Dendritic cell treated with granulocyte-macrophage colony-stimulating factor and Interleukin-4, amounts not matched to agents 40 ng/mL and 50 ng/mL, for 4 days (primary cell): ENCODE measurements at regions not wholly inside any gene's neighbourhood (a gene's known extent, or its start where the extent isn't known, plus 50 kb on each side); places are given as distances from the start of the nearest gene placed in this dataset.

Experiments
- H3K27ac Mint-ChIP-seq: one replicate; pipeline ENCODE4 v1.8.0; 2022; ENCODE audit warnings: mild to moderate bottlenecking, mixed read lengths
- H3K27me3 Mint-ChIP-seq: one replicate; pipeline ENCODE4 v1.8.0; 2022; ENCODE audit warnings: mild to moderate bottlenecking, mixed read lengths
- H3K36me3 Mint-ChIP-seq: one replicate; pipeline ENCODE4 v1.8.0; 2022; ENCODE audit warnings: low read depth, mixed read lengths
- H3K4me1 Mint-ChIP-seq: one replicate; pipeline ENCODE4 v1.8.0; 2022; ENCODE audit warnings: low read depth, mixed read lengths
- H3K4me3 Mint-ChIP-seq: one replicate; pipeline ENCODE4 v1.8.0; 2022; ENCODE audit warnings: mild to moderate bottlenecking, moderate library complexity, mixed read lengths
- H3K9me3 Mint-ChIP-seq: one replicate; pipeline ENCODE4 v1.8.0; 2022; ENCODE audit warnings: mixed read lengths
- intact Hi-C: fragments of 100-400 bp; cut with micrococcal nuclease; formaldehyde crosslinking; loops from one replicate; pipeline ENCODE4 v1.15.0; 2022

GRCh38 chr9:79371301-79371700, 200.5 kb upstream of the TLE4 start:
- no peak overlapping the region for H3K27ac Mint-ChIP-seq
- no peaks in the 10 kb centered on the region for H3K9me3 Mint-ChIP-seq
- no peaks in the 10 kb centered on the region for H3K36me3 Mint-ChIP-seq
- no peaks in the 10 kb centered on the region for H3K4me1 Mint-ChIP-seq
- H3K4me3 Mint-ChIP-seq, result no peak overlapping the region
- intact Hi-C loops, result no loop called here
- no peaks in the 10 kb centered on the region for H3K27me3 Mint-ChIP-seq

DNA sequence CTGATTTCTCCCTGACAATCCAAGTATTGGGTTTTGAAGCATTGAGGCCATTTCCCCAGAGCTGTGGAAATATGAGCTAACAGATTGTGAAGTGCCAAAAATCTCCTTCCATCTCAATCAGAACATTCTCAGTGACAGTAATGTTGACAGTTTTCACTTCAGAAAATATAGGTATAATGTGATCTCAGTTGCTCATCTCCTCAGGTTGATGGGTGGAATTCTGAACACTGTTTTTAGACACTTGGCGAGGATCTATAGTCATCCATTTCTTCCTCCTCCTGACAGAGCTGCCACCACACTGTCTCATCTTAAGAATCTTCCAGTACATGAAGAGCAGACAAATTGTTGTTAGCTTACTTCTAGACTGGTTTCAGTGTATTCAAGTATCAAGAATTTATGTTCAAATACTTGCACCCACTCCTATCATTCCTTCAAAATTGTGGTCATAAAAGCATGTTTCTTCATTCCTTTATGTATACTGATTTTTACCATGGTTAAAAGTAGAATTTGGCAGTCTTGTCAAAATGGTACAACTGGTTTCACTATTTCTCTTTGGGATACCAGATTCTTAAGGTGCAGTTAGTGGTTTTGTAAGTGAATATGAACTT, 199.7 kb upstream of the TLE4 start:
- H3K4me3 Mint-ChIP-seq, result no peak overlapping the region
- intact Hi-C loops, result no loop called here

DNA sequence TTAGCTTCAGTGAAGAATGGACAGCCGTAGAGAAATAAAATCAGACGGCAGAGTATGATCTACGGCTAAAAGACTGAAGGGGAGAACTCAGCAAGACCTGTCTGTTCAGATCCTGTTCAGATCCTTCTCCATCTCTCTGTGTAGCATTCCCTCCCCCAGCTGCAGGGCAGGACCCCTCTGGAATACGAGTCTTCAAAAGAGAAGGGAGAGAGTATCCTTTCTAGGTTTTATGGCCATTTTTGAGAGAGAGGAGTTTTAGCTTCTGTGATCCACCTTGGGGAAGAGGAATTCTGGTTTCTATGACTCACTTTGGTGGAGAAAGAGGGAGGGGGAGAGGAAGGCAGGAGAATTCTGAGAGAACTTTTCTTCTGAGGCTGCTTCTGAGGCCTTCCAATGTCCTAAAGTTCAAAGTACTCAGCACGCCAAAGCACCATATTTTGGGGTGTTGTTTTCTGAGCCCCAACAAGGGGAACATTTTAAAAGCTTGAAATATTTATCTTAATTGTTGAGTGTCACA, 194.4 kb upstream of the TLE4 start:
- no peaks in the 10 kb centered on the region for H3K4me1 Mint-ChIP-seq
- H3K4me3 Mint-ChIP-seq, result no peak overlapping the region
- H3K27ac Mint-ChIP-seq, result no peak overlapping the region

More for the DNA sequence above, 199.7 kb upstream of the TLE4 start:
- no peaks in the 10 kb centered on the region for H3K9me3 Mint-ChIP-seq
- H3K4me1 Mint-ChIP-seq, result no peaks in the 10 kb centered on the region
- no peaks in the 10 kb centered on the region for H3K27me3 Mint-ChIP-seq
- H3K27ac Mint-ChIP-seq, result no peak overlapping the region
- no peaks in the 10 kb centered on the region for H3K36me3 Mint-ChIP-seq

GRCh38 chr9:79378107-79378506, 193.7 kb upstream of the TLE4 start:
- Mint-ChIP-seq H3K4me3 (no peak overlapping the region), H3K27me3 (no peaks in the 10 kb centered on the region), H3K9me3 (peaks cover 12% of the 10 kb centered on the region), H3K36me3 (no peaks in the 10 kb centered on the region), H3K27ac (no peak overlapping the region), H3K4me1 (no peaks in the 10 kb centered on the region)
- intact Hi-C loops, result no loop called here

More for the DNA sequence above, 194.4 kb upstream of the TLE4 start:
- intact Hi-C loops, result no loop called here
- H3K27me3 Mint-ChIP-seq, result no peaks in the 10 kb centered on the region
- peaks cover 12% of the 10 kb centered on the region for H3K9me3 Mint-ChIP-seq
- H3K36me3 Mint-ChIP-seq, result no peaks in the 10 kb centered on the region

- H3K4me1 Mint-ChIP-seq, result no peaks in the 10 kb centered on the region
- intact Hi-C loops, result no loop called here
- H3K9me3 Mint-ChIP-seq, result peaks cover 12% of the 10 kb centered on the region
- H3K27ac Mint-ChIP-seq, result no peak overlapping the region
- H3K36me3 Mint-ChIP-seq, result no peaks in the 10 kb centered on the region
- H3K4me3 Mint-ChIP-seq, result no peak overlapping the region
- no peaks in the 10 kb centered on the region for H3K27me3 Mint-ChIP-seq
Measured at GRCh38 chr9:79382044-79382443, 189.7 kb upstream of the TLE4 start.

GRCh38 chr9:79382458-79382857, 189.3 kb upstream of the TLE4 start:
- Mint-ChIP-seq H3K27ac (no peak overlapping the region), H3K9me3 (peaks cover 12% of the 10 kb centered on the region)
- intact Hi-C loops, result no loop called here

DNA sequence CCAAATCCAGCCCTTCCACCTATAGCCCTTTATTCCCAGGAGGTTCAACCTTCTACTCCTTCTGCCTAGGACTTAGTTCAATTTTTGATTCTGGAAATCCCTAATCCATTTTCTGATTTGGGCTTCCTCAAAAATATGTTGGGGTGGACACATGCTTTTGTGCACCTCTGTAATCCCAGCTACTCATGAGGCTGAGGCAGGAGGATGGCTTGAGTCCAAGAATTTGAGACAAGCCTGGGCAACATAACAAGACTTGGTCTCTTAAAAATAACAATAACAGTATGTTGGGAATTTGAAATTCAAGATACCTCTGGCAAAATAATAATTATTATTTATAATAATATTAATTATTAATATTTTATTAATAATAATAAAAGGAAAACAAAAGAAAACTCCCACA, 188.7 kb upstream of the TLE4 start:
- H3K4me3 Mint-ChIP-seq, result no peak overlapping the region
- no peak overlapping the region for H3K27ac Mint-ChIP-seq
- intact Hi-C loops, result no loop called here
- H3K4me1 Mint-ChIP-seq, result no peaks in the 10 kb centered on the region
- H3K36me3 Mint-ChIP-seq, result no peaks in the 10 kb centered on the region
- H3K27me3 Mint-ChIP-seq, result no peaks in the 10 kb centered on the region
- peaks cover 12% of the 10 kb centered on the region for H3K9me3 Mint-ChIP-seq

More at GRCh38 chr9:79382458-79382857, 189.3 kb upstream of the TLE4 start:
- no peaks in the 10 kb centered on the region for H3K36me3 Mint-ChIP-seq
- no peaks in the 10 kb centered on the region for H3K4me1 Mint-ChIP-seq
- H3K27me3 Mint-ChIP-seq, result no peaks in the 10 kb centered on the region
- H3K4me3 Mint-ChIP-seq, result no peak overlapping the region

DNA sequence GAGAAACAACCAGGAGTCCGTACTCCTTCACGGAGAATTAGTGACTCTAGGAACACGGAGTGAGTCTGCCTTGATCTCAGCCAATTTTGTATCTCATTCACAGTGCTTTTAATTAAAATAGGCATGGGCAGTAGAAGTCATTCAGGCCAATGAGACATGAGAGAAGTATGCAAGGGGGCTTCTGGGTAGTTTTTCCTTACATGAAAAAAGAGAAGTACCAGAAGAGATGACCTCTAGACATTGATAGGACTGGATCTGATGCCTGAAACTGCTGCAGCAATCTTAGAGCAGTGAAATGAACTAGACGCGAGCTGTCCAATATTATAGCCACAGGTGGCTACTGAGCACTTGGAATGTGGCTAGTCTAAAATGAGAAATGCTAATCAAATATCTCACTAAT, 187.7 kb upstream of the TLE4 start:
- intact Hi-C loops, result no loop called here
- no peaks in the 10 kb centered on the region for H3K27me3 Mint-ChIP-seq
- peaks cover 12% of the 10 kb centered on the region for H3K9me3 Mint-ChIP-seq
- no peak overlapping the region for H3K4me3 Mint-ChIP-seq
- H3K36me3 Mint-ChIP-seq, result no peaks in the 10 kb centered on the region
- no peaks in the 10 kb centered on the region for H3K4me1 Mint-ChIP-seq
- no peak overlapping the region for H3K27ac Mint-ChIP-seq

- no peak overlapping the region for H3K4me3 Mint-ChIP-seq
- intact Hi-C loops, result no loop called here
- H3K9me3 Mint-ChIP-seq, result peaks cover 9% of the 10 kb centered on the region
- no peaks in the 10 kb centered on the region for H3K36me3 Mint-ChIP-seq
- no peaks in the 10 kb centered on the region for H3K4me1 Mint-ChIP-seq
- no peaks in the 10 kb centered on the region for H3K27me3 Mint-ChIP-seq
- no peak overlapping the region for H3K27ac Mint-ChIP-seq
Measured at GRCh38 chr9:79384501-79384900, 187.3 kb upstream of the TLE4 start.

DNA sequence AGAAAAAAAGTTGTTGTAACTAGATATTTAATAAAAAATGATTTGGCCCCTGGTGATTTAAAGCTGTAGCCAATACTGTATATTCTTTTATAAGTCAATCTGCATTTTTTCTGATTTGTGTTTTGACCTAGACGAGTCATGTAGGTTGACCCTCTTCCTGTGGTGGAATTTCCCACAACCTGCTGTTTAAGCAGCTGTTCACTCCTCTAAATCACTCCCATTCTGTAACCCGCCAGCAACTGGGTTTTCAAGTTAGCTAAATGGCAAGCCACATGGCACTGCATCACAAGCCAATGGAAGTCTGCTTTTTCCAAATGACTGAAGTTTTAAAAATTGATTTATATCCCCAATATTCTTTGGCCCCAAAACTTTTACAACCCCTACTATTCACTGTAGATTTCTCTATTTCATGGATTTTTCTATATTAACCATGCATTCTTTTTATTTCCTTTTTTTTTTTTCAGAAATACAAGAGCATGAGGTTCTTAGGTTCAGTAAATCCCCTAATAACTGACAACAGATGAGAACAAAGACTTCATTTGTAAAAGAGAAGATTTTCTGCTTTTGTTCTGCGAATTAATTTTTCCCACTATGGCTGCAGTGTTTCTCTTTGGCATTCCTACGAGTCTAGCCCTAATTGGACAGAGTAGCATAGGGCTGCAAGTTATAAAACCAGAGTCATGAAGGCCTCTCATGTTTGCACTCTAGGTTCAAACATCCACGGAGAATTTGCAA, 184.5 kb upstream of the TLE4 start:
- intact Hi-C loops, result no loop called here
- no peak overlapping the region for H3K27ac Mint-ChIP-seq
- no peaks in the 10 kb centered on the region for H3K9me3 Mint-ChIP-seq
- H3K4me3 Mint-ChIP-seq, result no peak overlapping the region
- no peaks in the 10 kb centered on the region for H3K27me3 Mint-ChIP-seq
- no peaks in the 10 kb centered on the region for H3K4me1 Mint-ChIP-seq
- no peaks in the 10 kb centered on the region for H3K36me3 Mint-ChIP-seq

- Mint-ChIP-seq H3K27ac (no peak overlapping the region), H3K4me1 (no peaks in the 10 kb centered on the region), H3K36me3 (no peaks in the 10 kb centered on the region), H3K9me3 (no peaks in the 10 kb centered on the region), H3K4me3 (no peak overlapping the region), H3K27me3 (no peaks in the 10 kb centered on the region)
- intact Hi-C loops, result no loop called here
Measured at GRCh38 chr9:79390077-79390698, 181.6 kb upstream of the TLE4 start.

GRCh38 chr9:79390781-79391770, 180.7 kb upstream of the TLE4 start:
- no peak overlapping the region for H3K4me3 Mint-ChIP-seq
- H3K36me3 Mint-ChIP-seq, result no peaks in the 10 kb centered on the region
- no peaks in the 10 kb centered on the region for H3K4me1 Mint-ChIP-seq
- no peaks in the 10 kb centered on the region for H3K9me3 Mint-ChIP-seq
- no peak overlapping the region for H3K27ac Mint-ChIP-seq
- no peaks in the 10 kb centered on the region for H3K27me3 Mint-ChIP-seq
- intact Hi-C loops, result no loop called here

DNA sequence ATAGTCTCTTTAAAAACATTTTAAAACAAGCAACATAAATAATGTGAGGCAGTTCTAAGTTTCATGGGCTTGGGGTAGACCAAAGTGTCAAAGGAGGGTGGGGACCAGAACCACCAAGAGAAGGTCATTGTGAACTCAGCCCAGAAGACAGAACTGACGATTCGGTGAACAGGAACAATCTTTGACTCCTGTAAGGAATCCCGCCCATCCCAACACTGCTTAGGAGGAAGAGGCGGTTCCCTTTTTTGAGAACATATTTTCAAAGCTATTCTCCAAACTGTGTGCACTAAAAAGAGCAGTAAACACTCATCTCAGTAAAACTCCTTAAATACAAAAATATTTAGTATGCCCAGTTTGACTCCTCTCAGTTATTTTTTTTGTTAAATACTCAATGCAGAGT, 176.5 kb upstream of the TLE4 start:
- Mint-ChIP-seq H3K27ac (no peak overlapping the region), H3K4me3 (no peak overlapping the region), H3K9me3 (no peaks in the 10 kb centered on the region), H3K27me3 (no peaks in the 10 kb centered on the region), H3K4me1 (no peaks in the 10 kb centered on the region), H3K36me3 (no peaks in the 10 kb centered on the region)
- intact Hi-C loops, result no loop called here
